ENCODE measurements at regions not wholly inside any gene's neighbourhood (a gene's known extent, or its start where the extent isn't known, plus 50 kb on each side); places are given as distances from the start of the nearest gene placed in this dataset.

- no TSS peak for BruUV-seq (replicated peaks)
Observed at GRCh38 chr18:39655341-39655740, 2089.7 kb upstream of the CELF4 start.

GRCh38 chr18:39653221-39653620 is 2087.6 kb upstream of the CELF4 start:
- Histone ChIP-seq H3K9me2 (replicated peaks; ENCODE audit: low read length) (no peaks in the 10 kb centered on the region), H3K36me3 (ENCODE audit: low read depth, low read length) (no peaks in the 10 kb centered on the region), H3K4me3 (ENCODE audit: low read length) (no peak overlapping the region), H3K27ac (ENCODE audit: low read length) (no peak overlapping the region), H3K27me3 (ENCODE audit: low read length) (no peaks in the 10 kb centered on the region), H4K20me1 (ENCODE audit: low read length) (no peaks in the 10 kb centered on the region), H3K4me2 (ENCODE audit: low read length) (no peak overlapping the region), H2AFZ (ENCODE audit: low read length) (no peak overlapping the region), H3K9me3 (ENCODE audit: low read length) (no peaks in the 10 kb centered on the region), H3K4me1 (ENCODE audit: insufficient read depth, low read length) (no peaks in the 10 kb centered on the region), H3F3A (ENCODE audit: low read length, unreplicated experiment) (no peaks in the 10 kb centered on the region), H3K79me2 (ENCODE audit: low read length) (no peaks in the 10 kb centered on the region), H3K9ac (ENCODE audit: low read length) (no peak overlapping the region)
- ChIA-PET CTCF (no interaction called here), POLR2A (ENCODE audit: unreplicated experiment) (no interaction called here)
- BruUV-seq (replicated peaks): no TSS peak
- no peak for DNase-seq
- no peak; the same call in 1 of the 2 replicates for ATAC-seq
- intact Hi-C loops (cut with micrococcal nuclease): no loop called here
- TF ChIP-seq EZH2 (IDR thresholded peaks at IDR 0.05; ENCODE audit: low read length, unreplicated experiment): no peak
- no peak for TF ChIP-seq EZH2phosphoT487 (IDR thresholded peaks at IDR 0.05; ENCODE audit: borderline replicate concordance, low read length)
- no peak for TF ChIP-seq CTCF (conservative IDR thresholded peaks at IDR 0.05; ENCODE audit: low read depth, low read length)

More at GRCh38 chr18:39655341-39655740, 2089.7 kb upstream of the CELF4 start:
- no peaks in the 10 kb centered on the region for H3K27me3 ChIP-seq (ENCODE audit: low read length)
- no peak overlapping the region for H3K27ac ChIP-seq (ENCODE audit: low read length)
- H3F3A ChIP-seq (ENCODE audit: low read length, unreplicated experiment): no peaks in the 10 kb centered on the region
- CTCF ChIA-PET: no interaction called here
- H3K79me2 ChIP-seq (ENCODE audit: low read length): no peaks in the 10 kb centered on the region
- intact Hi-C loops (cut with micrococcal nuclease): no loop called here
- no peak overlapping the region for H3K4me2 ChIP-seq (ENCODE audit: low read length)
- H2AFZ ChIP-seq (ENCODE audit: low read length): no peak overlapping the region
- no peaks in the 10 kb centered on the region; the same call in 1 of the 2 replicates for H3K4me1 ChIP-seq (ENCODE audit: insufficient read depth, low read length)
- no peak for ATAC-seq
- no peaks in the 10 kb centered on the region for H3K9me2 ChIP-seq (replicated peaks; ENCODE audit: low read length)
- TF ChIP-seq CTCF (conservative IDR thresholded peaks at IDR 0.05; ENCODE audit: low read depth, low read length) (no peak), EZH2 (IDR thresholded peaks at IDR 0.05; ENCODE audit: low read length, unreplicated experiment) (no peak), EZH2phosphoT487 (IDR thresholded peaks at IDR 0.05; ENCODE audit: borderline replicate concordance, low read length) (no peak)
- no peaks in the 10 kb centered on the region for H4K20me1 ChIP-seq (ENCODE audit: low read length)
- no peak for DNase-seq
- no peaks in the 10 kb centered on the region for H3K9me3 ChIP-seq (ENCODE audit: low read length)
- H3K4me3 ChIP-seq (ENCODE audit: low read length): no peak overlapping the region
- H3K9ac ChIP-seq (ENCODE audit: low read length): no peak overlapping the region
- no peaks in the 10 kb centered on the region for H3K36me3 ChIP-seq (ENCODE audit: low read depth, low read length)
- POLR2A ChIA-PET (ENCODE audit: unreplicated experiment): no interaction called here

- Histone ChIP-seq H3F3A (ENCODE audit: low read length, unreplicated experiment) (no peaks in the 10 kb centered on the region), H3K4me2 (ENCODE audit: low read length) (no peak overlapping the region), H3K4me1 (ENCODE audit: insufficient read depth, low read length) (no peaks in the 10 kb centered on the region), H3K27me3 (ENCODE audit: low read length) (no peaks in the 10 kb centered on the region), H3K79me2 (ENCODE audit: low read length) (no peaks in the 10 kb centered on the region), H3K27ac (ENCODE audit: low read length) (no peak overlapping the region), H3K4me3 (ENCODE audit: low read length) (no peak overlapping the region), H3K36me3 (ENCODE audit: low read depth, low read length) (no peaks in the 10 kb centered on the region), H2AFZ (ENCODE audit: low read length) (no peak overlapping the region), H3K9ac (ENCODE audit: low read length) (no peak overlapping the region), H3K9me3 (ENCODE audit: low read length) (no peaks in the 10 kb centered on the region), H4K20me1 (ENCODE audit: low read length) (no peaks in the 10 kb centered on the region), H3K9me2 (replicated peaks; ENCODE audit: low read length) (no peaks in the 10 kb centered on the region)
- no TSS peak for BruUV-seq (replicated peaks)
- no peak for TF ChIP-seq CTCF (conservative IDR thresholded peaks at IDR 0.05; ENCODE audit: low read depth, low read length)
- no peak for TF ChIP-seq EZH2phosphoT487 (IDR thresholded peaks at IDR 0.05; ENCODE audit: borderline replicate concordance, low read length)
- TF ChIP-seq EZH2 (IDR thresholded peaks at IDR 0.05; ENCODE audit: low read length, unreplicated experiment): no peak
- ChIA-PET CTCF (no interaction called here), POLR2A (ENCODE audit: unreplicated experiment) (no interaction called here)
- intact Hi-C loops (cut with micrococcal nuclease): no loop called here
- no peak for ATAC-seq
- DNase-seq: no peak
Observed at GRCh38 chr18:39648616-39649015, 2083.0 kb upstream of the CELF4 start.
